Fibroblast of mammary gland (primary cell): ENCODE measurements at regions not wholly inside any gene's neighbourhood (a gene's known extent, or its start where the extent isn't known, plus 50 kb on each side); places are given as distances from the start of the nearest gene placed in this dataset.

ENCODE experiments used
- DNase-seq: peaks from one replicate; pipeline ENCODE4 v3.0.0-alpha.2; 2010; ENCODE audit warnings: low read depth
- H3K4me3 ChIP-seq: 2 replicates; pipeline ENCODE4 v1.5.1; 2011; ENCODE audit warnings: low read depth, mild to moderate bottlenecking, low read length, moderate library complexity; ENCODE audit not compliant: control insufficient read depth
- TF ChIP-seq, protein P1 (sequence below): conservative IDR thresholded peaks from 2 replicates; pipeline ENCODE4 v1.5.1; 2011; ENCODE audit warnings: low read depth, low read length, inconsistent platforms; ENCODE audit not compliant: control insufficient read depth, insufficient read depth

DNA sequence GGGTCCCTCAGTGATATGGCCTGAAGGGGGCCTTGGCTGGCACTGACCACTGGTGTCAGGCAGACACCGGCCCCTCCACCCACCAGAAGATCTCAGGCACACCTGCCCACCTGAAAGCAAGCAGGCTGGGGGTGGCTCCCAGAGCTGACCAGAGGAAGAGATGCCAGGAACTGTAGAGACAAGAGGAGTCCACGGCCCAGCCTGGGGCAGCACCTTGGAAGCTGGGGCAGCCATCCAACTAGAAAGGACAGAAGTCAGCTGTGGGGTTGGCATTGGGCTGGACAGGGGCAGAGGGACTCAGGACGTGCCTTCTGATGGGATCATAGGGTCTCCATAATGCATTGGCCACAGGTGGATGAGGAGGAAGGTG is 144.3 kb downstream of the ZNF248 start:
- TF ChIP-seq, protein P1, sequence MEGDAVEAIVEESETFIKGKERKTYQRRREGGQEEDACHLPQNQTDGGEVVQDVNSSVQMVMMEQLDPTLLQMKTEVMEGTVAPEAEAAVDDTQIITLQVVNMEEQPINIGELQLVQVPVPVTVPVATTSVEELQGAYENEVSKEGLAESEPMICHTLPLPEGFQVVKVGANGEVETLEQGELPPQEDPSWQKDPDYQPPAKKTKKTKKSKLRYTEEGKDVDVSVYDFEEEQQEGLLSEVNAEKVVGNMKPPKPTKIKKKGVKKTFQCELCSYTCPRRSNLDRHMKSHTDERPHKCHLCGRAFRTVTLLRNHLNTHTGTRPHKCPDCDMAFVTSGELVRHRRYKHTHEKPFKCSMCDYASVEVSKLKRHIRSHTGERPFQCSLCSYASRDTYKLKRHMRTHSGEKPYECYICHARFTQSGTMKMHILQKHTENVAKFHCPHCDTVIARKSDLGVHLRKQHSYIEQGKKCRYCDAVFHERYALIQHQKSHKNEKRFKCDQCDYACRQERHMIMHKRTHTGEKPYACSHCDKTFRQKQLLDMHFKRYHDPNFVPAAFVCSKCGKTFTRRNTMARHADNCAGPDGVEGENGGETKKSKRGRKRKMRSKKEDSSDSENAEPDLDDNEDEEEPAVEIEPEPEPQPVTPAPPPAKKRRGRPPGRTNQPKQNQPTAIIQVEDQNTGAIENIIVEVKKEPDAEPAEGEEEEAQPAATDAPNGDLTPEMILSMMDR = no peak
- no peak overlapping the region for H3K4me3 ChIP-seq
- DNase-seq = no peak

DNA sequence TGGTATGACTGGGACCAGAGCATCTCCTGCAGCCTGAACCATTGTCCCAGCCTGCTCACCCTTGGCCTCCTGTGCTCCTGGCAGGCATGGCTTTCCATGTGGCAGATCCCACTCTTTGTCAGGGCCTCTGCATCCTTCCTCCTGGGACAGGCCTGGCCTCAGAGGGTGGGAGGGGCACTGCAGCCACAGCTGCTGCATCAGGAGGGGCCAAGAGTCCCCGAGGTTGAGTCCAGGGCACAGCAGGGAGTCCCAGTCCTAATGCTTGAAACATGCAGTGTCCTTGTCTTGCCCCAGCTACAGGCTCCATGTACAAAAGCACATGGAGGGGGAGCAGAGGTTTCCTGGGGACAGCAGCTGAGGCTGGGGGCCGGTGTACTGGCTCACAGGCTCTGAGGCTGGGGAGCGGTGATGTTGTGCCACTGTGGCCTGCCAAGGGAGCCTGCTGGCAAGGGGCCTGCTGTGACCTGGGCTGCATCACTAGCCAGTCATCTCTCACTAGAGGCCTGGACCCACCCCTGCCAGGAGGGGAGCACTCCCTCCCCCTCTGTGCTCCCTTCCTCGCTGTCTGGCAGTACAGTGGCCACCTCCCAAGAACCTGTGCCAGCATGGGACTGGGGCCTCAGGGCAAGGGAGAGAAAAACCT is 144.8 kb downstream of the ZNF248 start:
- TF ChIP-seq, protein P1 = no peak
- no peak for DNase-seq
- H3K4me3 ChIP-seq = no peak overlapping the region

DNA sequence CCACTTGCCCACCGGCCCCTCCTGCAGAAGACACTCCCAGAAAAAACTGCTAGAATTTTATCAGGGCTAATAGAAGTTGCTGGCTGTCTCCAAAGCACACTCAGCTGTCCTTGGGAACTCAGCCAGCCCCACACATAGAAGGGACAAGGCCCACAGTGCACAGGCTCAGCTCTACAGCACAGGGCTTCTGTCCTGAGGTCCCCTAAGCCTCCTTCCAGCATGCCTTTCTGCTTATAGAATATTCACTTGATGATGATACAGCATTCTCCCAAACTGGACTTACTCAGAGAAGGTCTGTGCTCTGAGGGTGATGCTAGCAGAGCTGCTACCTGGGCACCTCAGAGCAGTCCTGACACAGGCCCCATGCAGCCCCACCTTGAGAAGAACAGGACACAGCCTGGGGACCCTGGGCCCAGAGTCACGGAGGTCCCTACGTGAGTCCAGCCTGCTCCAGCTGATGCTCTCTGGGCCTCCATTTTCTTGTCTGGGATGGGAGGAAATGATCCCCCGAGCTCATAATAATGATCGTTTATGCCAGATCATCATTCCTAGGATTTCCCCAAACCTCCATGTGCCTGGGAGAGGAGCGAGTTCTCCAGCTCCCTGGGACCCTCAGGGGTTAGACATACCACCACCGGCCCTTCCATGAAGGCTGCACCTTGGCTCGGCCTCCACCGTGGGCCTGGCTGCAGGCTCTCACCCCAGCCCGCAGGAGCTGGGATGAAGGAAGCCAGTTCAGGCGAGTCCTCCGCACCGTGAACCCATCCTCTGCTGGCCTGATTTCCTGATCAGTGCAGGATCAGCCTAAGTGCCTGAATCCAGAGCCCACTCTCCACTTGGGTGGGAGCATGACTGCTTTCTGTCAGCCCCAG is 145.6 kb downstream of the ZNF248 start:
- TF ChIP-seq, protein P1 = no peak
- no peak overlapping the region for H3K4me3 ChIP-seq
- DNase-seq = no peak

DNA sequence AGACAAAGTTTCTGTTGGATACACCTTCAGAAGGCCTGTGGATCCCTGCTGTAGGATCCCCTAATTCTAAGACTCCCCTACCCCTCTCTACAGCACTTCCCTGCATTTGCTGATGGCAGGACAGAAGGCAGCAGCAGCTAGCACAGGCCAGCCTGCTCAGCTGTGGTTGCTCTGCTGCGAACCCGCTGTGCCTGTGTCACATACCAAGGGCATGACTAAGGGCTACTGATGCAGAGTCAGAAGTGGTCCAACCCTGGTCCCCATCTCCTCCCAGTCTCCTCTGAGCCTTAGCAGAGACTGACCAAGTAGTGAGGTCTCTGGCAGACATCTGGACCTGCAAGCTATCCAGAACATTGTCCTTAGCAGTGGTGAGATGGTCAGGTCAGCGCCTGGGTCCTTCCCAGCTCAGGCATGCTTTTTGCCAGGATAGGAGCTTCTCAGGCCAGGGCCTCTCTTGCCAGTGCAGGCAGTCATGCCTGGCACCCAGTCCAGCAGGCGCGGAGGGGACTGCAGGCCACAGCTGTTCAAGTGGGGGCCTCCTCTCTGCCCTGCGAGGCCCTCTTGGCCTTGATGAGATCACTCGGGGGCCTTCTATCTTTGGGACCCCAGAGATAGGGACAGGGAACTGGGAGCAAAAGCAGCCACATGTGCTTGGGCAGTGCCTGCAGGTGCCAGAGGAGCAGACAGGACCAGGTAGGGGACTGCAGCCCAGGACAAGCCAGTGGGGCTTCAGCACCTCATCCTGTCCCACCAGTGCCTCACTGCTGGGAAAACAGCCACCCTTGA is 146.4 kb downstream of the ZNF248 start:
- TF ChIP-seq, protein P1 = no peak
- H3K4me3 ChIP-seq = no peak overlapping the region
- DNase-seq = no peak

DNA sequence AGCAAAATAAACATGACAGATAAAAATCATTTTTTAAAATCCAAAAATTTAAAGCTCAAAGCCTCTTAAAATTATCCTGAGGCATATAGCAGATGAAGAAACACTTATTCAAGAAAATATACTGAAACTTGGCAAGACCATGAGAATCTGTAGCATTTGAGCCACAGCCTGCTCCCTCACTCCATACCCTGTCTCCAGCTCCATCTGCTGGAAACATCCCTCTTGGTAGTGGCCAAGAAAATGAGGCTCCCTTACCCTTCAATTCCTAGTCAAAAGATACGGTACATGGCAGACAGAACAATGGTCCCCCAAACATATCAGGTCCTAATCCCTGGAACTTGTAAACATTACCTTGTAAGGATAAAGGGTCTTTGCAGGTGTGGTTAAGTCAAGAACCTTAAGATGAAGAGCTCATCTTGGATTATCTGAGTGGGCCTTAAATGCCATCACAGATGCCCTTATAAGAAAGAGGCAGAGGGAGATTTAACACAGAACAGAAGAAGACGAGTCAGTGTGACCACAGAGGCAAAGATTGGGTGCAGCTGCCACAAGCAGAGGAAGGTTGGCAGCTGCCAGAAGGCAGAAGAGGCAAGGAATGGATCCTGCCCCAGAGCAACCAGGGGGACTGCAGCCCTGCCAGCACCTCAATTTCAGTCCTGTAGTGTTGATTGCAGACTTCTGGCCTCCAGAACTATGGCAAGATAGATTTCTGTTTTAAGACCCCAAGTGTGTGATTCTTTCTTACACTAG is 149.4 kb downstream of the ZNF248 start:
- no peak overlapping the region for H3K4me3 ChIP-seq
- TF ChIP-seq, protein P1 = no peak
- no peak for DNase-seq

DNA sequence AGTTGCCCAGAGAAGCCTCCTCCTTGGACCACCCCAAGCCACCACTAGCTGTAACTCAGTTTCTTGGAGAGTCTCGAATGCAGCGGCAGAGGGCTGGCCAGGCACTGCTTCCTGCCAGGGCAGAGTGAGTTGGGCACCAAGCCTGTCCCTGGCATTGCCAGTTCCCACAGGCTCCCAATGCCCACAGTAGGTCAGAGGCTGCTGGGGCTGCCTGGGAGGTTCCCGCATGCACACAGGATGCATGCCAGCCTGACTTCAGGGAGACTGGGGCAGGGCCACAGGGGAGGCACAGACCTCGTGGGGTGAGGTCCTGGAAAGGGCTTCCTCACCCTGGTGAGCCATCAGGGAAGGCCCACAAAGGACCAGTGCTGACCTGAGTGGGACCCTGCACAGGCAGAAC is 152.8 kb downstream of the ZNF248 start:
- H3K4me3 ChIP-seq = no peak overlapping the region
- TF ChIP-seq, protein P1 = no peak

More for the DNA sequence above, 152.8 kb downstream of the ZNF248 start:
- no peak for DNase-seq
